ENCODE measurements at regions not wholly inside any gene's neighbourhood (a gene's known extent, or its start where the extent isn't known, plus 50 kb on each side); places are given as distances from the start of the nearest gene placed in this dataset.

DNA sequence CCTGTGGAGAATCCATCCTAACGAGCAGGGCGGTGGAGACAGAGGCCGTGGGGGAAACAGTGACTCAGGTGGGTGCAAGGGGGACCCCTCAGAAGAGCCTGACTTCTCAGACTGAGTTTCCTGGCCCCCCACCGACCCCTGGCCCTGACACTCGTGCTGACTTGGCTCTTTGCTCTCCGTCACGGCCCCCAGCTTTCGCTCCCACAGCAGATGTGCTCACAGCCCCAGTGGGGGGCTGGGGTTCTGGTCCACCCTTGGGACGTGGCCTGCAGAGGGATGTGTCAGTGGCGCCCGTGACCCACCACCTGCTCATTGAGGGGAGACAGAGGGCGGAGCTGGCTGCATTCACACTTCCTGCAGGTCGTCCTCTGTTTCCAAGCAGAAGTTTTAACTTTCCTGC, 62.9 kb upstream of the IRX4 start:
- no peak for ATAC-seq (ENCODE audit: insufficient number of reproducible peaks, low FRiP score, low read depth)
- Histone ChIP-seq H3K27ac (no peak overlapping the region), H3K9me3 (no peaks in the 10 kb centered on the region), H3K27me3 (replicated peaks; ENCODE audit: insufficient read depth) (no peaks in the 10 kb centered on the region), H3K4me3 (no peak overlapping the region), H3K36me3 (no peaks in the 10 kb centered on the region), H3K4me1 (ENCODE audit: control insufficient read depth in 1 of 2, low read depth in 2 of 2) (no peaks in the 10 kb centered on the region)
- no peak for DNase-seq (ENCODE audit: low spot score)
- TF ChIP-seq, protein P1, sequence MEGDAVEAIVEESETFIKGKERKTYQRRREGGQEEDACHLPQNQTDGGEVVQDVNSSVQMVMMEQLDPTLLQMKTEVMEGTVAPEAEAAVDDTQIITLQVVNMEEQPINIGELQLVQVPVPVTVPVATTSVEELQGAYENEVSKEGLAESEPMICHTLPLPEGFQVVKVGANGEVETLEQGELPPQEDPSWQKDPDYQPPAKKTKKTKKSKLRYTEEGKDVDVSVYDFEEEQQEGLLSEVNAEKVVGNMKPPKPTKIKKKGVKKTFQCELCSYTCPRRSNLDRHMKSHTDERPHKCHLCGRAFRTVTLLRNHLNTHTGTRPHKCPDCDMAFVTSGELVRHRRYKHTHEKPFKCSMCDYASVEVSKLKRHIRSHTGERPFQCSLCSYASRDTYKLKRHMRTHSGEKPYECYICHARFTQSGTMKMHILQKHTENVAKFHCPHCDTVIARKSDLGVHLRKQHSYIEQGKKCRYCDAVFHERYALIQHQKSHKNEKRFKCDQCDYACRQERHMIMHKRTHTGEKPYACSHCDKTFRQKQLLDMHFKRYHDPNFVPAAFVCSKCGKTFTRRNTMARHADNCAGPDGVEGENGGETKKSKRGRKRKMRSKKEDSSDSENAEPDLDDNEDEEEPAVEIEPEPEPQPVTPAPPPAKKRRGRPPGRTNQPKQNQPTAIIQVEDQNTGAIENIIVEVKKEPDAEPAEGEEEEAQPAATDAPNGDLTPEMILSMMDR (IDR thresholded peaks at IDR 0.05): no peak

DNA sequence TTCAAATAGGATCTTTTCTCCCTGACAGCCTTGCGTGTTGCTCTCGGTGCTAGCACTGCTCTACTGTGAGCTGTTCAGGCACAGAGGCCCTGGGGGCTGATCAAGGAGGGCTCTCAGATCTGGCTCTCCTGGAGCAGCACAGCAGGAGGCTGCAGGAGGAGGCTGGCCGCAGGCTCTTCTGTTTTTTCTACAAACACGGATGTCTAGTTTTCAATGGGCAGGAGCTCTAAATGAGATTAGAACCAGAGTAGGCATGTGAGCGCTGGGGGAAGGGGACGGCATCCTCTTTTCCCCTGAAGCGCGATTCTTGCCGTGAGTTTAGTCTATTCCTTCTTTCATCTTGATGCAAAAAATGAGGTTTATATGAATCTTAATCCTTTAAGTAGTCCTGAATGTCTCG, 61.7 kb upstream of the IRX4 start:
- H3K36me3 ChIP-seq: no peaks in the 10 kb centered on the region
- H3K9me3 ChIP-seq: no peaks in the 10 kb centered on the region
- ATAC-seq (ENCODE audit: insufficient number of reproducible peaks, low FRiP score, low read depth) (no peak), DNase-seq (ENCODE audit: low spot score) (no peak)
- H3K4me1 ChIP-seq (ENCODE audit: control insufficient read depth in 1 of 2, low read depth in 2 of 2): no peaks in the 10 kb centered on the region
- no peaks in the 10 kb centered on the region for H3K27me3 ChIP-seq (replicated peaks; ENCODE audit: insufficient read depth)
- no peak overlapping the region for H3K4me3 ChIP-seq
- TF ChIP-seq, protein P1 (IDR thresholded peaks at IDR 0.05): no peak
- H3K27ac ChIP-seq: no peak overlapping the region

DNA sequence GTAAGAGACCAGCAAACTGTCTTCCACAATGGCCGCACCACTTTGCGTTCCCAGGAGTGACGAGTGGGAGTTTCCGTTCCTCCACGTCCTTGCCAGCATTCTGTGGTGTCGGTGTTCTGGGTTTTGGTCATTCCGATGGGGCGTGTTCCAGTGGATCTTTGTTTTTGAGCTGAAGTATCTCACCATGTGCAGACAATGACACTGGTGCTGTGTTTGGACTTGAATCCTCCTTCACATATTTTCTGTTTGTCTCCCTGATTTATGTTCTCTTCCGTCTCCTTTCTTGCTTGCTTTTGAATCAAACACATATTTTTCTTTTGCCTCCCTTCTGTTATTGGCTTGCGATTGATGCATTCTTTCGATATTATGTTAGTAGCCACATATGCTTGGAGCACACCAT, 60.8 kb upstream of the IRX4 start:
- ATAC-seq (ENCODE audit: insufficient number of reproducible peaks, low FRiP score, low read depth) (no peak), DNase-seq (ENCODE audit: low spot score) (no peak)
- no peaks in the 10 kb centered on the region for H3K27me3 ChIP-seq (replicated peaks; ENCODE audit: insufficient read depth)
- H3K4me1 ChIP-seq (ENCODE audit: control insufficient read depth in 1 of 2, low read depth in 2 of 2): no peaks in the 10 kb centered on the region
- no peak overlapping the region for H3K27ac ChIP-seq
- H3K36me3 ChIP-seq: no peaks in the 10 kb centered on the region
- no peak overlapping the region for H3K4me3 ChIP-seq
- no peaks in the 10 kb centered on the region for H3K9me3 ChIP-seq
- TF ChIP-seq, protein P1 (IDR thresholded peaks at IDR 0.05): no peak

DNA sequence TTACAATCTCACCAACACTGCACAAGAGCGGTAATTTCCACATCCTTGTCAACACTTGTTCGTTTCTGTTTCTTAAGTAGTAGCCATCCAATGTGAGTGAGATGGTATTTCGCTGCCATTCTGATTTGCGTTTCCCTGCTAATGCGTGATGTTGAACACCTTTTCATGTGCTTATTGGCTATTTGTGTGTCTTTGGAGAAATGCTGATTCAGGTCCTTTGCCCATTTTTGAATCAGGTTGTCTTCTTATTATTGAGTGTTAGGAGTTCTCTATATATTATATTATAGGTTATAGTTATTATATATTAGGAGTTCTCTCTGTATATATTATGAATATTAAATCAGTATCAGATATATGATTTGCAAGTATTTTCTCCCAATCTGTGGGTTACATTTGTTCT, 59.9 kb upstream of the IRX4 start:
- no peak for ATAC-seq (ENCODE audit: insufficient number of reproducible peaks, low FRiP score, low read depth)
- Histone ChIP-seq H3K36me3 (no peaks in the 10 kb centered on the region), H3K27ac (no peak overlapping the region), H3K27me3 (replicated peaks; ENCODE audit: insufficient read depth) (no peaks in the 10 kb centered on the region), H3K9me3 (no peaks in the 10 kb centered on the region), H3K4me3 (no peak overlapping the region), H3K4me1 (ENCODE audit: control insufficient read depth in 1 of 2, low read depth in 2 of 2) (no peaks in the 10 kb centered on the region)
- TF ChIP-seq, protein P1 (IDR thresholded peaks at IDR 0.05): no peak
- no peak for DNase-seq (ENCODE audit: low spot score)

DNA sequence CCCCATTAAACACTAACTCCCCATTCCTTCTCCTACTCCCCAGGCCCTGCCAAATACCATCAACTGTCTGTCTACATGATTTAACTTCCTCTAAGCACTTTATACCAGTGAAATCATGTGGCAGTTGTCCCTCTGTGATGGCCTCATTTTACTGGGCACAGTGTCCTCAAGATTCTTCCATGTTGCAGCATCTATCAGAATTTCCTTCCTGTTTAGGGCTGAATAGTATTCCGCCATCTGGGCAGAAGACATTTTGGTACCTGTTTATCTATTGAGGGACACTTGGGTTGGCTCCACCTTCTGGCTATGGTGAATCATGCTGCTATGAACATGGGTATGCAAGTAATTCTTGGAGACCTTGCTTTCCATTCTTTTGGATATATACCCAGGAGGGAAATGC, 59.4 kb upstream of the IRX4 start:
- no peak overlapping the region for H3K27ac ChIP-seq
- ATAC-seq (ENCODE audit: insufficient number of reproducible peaks, low FRiP score, low read depth) (no peak), DNase-seq (ENCODE audit: low spot score) (no peak)
- H3K36me3 ChIP-seq: no peaks in the 10 kb centered on the region
- no peaks in the 10 kb centered on the region for H3K4me1 ChIP-seq (ENCODE audit: control insufficient read depth in 1 of 2, low read depth in 2 of 2)
- no peak overlapping the region for H3K4me3 ChIP-seq
- H3K27me3 ChIP-seq (replicated peaks; ENCODE audit: insufficient read depth): no peaks in the 10 kb centered on the region
- H3K9me3 ChIP-seq: no peaks in the 10 kb centered on the region
- TF ChIP-seq, protein P1 (IDR thresholded peaks at IDR 0.05): no peak
